ENCODE measurements at regions not wholly inside any gene's neighbourhood (a gene's known extent, or its start where the extent isn't known, plus 50 kb on each side); places are given as distances from the start of the nearest gene placed in this dataset.
"Not testable (repeated sequence)": the region's sequence is repeated elsewhere in the genome, so short reads cannot be mapped to it uniquely, and the experiment has no call there.

DNA sequence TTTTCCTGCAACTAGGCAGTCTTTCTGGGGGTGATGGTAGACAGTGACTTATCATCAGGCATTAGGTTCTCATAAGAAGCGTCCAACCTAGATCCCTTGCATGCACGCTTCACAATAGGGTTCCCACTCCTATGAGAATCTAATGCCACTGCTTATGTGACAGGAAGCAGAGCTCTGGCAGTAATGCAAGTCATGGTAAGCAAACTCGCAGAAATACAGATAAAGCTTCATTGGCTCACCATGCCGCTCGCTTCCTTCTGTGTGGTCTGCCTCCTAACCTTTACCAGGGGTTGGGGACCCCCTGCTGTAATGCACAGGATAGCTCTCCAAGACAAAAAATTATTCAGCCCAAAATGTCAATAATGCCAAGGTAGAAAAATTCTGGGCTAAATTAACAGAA lies 864.2 kb downstream of the TRHDE start:
- Histone ChIP-seq H3K9me3 (ENCODE audit: control insufficient read depth, insufficient read depth, low read depth, low read length) (no peaks in the 10 kb centered on the region), H3K4me1 (ENCODE audit: control insufficient read depth, insufficient read depth, low read length) (no peaks in the 10 kb centered on the region), H3K4me3 (ENCODE audit: low read depth in 2 of 2, low read length in 2 of 2) (no peak overlapping the region), H3K27ac (ENCODE audit: low read length) (no peak overlapping the region), H3K27me3 (ENCODE audit: control insufficient read depth, insufficient read depth, low read length) (no peaks in the 10 kb centered on the region), H3K36me3 (ENCODE audit: control insufficient read depth, insufficient read depth, low read length) (no peaks in the 10 kb centered on the region)
- ChIA-PET CTCF (no interaction called here), POLR2A (no interaction called here)
- BruUV-seq (replicated peaks) = no TSS peak
- ATAC-seq = no peak
- intact Hi-C loops (cut with micrococcal nuclease; ENCODE audit: unreplicated experiment) = no loop called here
- DNase-seq (ENCODE audit: low read depth, low spot score) = no peak
- TF ChIP-seq, protein P1, sequence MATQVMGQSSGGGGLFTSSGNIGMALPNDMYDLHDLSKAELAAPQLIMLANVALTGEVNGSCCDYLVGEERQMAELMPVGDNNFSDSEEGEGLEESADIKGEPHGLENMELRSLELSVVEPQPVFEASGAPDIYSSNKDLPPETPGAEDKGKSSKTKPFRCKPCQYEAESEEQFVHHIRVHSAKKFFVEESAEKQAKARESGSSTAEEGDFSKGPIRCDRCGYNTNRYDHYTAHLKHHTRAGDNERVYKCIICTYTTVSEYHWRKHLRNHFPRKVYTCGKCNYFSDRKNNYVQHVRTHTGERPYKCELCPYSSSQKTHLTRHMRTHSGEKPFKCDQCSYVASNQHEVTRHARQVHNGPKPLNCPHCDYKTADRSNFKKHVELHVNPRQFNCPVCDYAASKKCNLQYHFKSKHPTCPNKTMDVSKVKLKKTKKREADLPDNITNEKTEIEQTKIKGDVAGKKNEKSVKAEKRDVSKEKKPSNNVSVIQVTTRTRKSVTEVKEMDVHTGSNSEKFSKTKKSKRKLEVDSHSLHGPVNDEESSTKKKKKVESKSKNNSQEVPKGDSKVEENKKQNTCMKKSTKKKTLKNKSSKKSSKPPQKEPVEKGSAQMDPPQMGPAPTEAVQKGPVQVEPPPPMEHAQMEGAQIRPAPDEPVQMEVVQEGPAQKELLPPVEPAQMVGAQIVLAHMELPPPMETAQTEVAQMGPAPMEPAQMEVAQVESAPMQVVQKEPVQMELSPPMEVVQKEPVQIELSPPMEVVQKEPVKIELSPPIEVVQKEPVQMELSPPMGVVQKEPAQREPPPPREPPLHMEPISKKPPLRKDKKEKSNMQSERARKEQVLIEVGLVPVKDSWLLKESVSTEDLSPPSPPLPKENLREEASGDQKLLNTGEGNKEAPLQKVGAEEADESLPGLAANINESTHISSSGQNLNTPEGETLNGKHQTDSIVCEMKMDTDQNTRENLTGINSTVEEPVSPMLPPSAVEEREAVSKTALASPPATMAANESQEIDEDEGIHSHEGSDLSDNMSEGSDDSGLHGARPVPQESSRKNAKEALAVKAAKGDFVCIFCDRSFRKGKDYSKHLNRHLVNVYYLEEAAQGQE (IDR thresholded peaks at IDR 0.05; ENCODE audit: insufficient read depth in 1 of 2, low read depth in 2 of 2, low read length in 1 of 2) = no peak
- TF ChIP-seq SIN3A (IDR thresholded peaks at IDR 0.05; ENCODE audit: borderline replicate concordance, insufficient read depth, low read depth, low read length) = no peak
- TF ChIP-seq, protein P2, sequence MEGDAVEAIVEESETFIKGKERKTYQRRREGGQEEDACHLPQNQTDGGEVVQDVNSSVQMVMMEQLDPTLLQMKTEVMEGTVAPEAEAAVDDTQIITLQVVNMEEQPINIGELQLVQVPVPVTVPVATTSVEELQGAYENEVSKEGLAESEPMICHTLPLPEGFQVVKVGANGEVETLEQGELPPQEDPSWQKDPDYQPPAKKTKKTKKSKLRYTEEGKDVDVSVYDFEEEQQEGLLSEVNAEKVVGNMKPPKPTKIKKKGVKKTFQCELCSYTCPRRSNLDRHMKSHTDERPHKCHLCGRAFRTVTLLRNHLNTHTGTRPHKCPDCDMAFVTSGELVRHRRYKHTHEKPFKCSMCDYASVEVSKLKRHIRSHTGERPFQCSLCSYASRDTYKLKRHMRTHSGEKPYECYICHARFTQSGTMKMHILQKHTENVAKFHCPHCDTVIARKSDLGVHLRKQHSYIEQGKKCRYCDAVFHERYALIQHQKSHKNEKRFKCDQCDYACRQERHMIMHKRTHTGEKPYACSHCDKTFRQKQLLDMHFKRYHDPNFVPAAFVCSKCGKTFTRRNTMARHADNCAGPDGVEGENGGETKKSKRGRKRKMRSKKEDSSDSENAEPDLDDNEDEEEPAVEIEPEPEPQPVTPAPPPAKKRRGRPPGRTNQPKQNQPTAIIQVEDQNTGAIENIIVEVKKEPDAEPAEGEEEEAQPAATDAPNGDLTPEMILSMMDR (IDR thresholded peaks at IDR 0.05) = no peak
- TF ChIP-seq TCF7L2 (IDR thresholded peaks at IDR 0.05; ENCODE audit: low read depth, low read length) = no peak
- in situ Hi-C loops (cut with HindIII; ENCODE audit: low pct_unique_long_range_greater_than_20kb, low sequenced_read_pairs) = no loop called here

DNA sequence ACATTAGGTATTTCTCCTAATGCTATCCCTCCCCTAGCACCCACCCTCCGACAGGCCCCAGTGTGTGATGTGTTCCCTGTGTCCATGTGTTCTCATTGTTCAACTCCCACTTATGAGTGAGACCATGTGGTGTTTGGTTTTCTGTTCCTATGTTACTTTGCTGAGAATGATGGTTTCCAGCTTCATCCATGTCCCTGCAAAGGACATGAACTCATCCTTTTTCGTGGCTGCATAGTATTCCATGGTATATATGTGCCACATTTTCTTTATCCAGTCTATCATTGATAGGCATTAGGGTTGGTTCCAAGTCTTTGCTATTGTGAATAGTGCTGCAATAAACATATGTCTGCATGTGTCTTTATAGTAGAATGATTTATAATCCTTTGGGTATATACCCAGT lies 867.5 kb downstream of the TRHDE start:
- BruUV-seq (replicated peaks); CTCF ChIA-PET; intact Hi-C loops (cut with micrococcal nuclease; ENCODE audit: unreplicated experiment); POLR2A ChIA-PET; H3K4me1 ChIP-seq (ENCODE audit: control insufficient read depth, insufficient read depth, low read length); H3K27ac ChIP-seq (ENCODE audit: low read length); in situ Hi-C loops (cut with HindIII; ENCODE audit: low pct_unique_long_range_greater_than_20kb, low sequenced_read_pairs); H3K27me3 ChIP-seq (ENCODE audit: control insufficient read depth, insufficient read depth, low read length); H3K36me3 ChIP-seq (ENCODE audit: control insufficient read depth, insufficient read depth, low read length); ATAC-seq; DNase-seq (ENCODE audit: low read depth, low spot score); H3K4me3 ChIP-seq (ENCODE audit: low read depth in 2 of 2, low read length in 2 of 2); H3K9me3 ChIP-seq (ENCODE audit: control insufficient read depth, insufficient read depth, low read depth, low read length): not testable (repeated sequence)

DNA sequence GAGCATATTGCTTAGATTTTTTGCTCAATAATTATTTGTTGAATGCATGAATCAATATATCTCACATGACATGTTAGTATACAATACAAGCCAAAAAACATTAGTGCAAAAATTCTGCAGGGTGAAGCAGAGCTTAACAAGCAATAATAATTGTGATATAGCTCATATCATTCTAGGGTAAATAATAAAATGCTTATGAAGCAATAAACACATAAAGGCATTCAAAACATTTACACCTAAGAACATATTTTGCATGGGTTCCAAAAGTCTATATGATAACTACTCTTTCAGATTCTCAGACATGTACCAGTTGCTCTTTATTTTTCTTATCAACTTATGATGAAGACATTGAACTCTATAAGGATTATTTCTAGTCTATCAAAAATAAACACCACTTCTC lies 886.2 kb downstream of the TRHDE start:
- Histone ChIP-seq H3K9me3 (ENCODE audit: control insufficient read depth, insufficient read depth, low read depth, low read length) (no peaks in the 10 kb centered on the region), H3K27ac (ENCODE audit: low read length) (no peak overlapping the region), H3K4me1 (ENCODE audit: control insufficient read depth, insufficient read depth, low read length) (no peaks in the 10 kb centered on the region), H3K27me3 (ENCODE audit: control insufficient read depth, insufficient read depth, low read length) (no peaks in the 10 kb centered on the region), H3K4me3 (ENCODE audit: low read depth in 2 of 2, low read length in 2 of 2) (no peak overlapping the region), H3K36me3 (ENCODE audit: control insufficient read depth, insufficient read depth, low read length) (no peaks in the 10 kb centered on the region)
- POLR2A ChIA-PET = no interaction called here
- DNase-seq (ENCODE audit: low read depth, low spot score) (no peak), ATAC-seq (no peak)
- CTCF ChIA-PET = no interaction called here
- in situ Hi-C loops (cut with HindIII; ENCODE audit: low pct_unique_long_range_greater_than_20kb, low sequenced_read_pairs) (no loop called here), intact Hi-C loops (cut with micrococcal nuclease; ENCODE audit: unreplicated experiment) (no loop called here)
- BruUV-seq (replicated peaks) = no TSS peak
- TF ChIP-seq, protein P1 (IDR thresholded peaks at IDR 0.05; ENCODE audit: insufficient read depth in 1 of 2, low read depth in 2 of 2, low read length in 1 of 2) = no peak
- TF ChIP-seq SIN3A (IDR thresholded peaks at IDR 0.05; ENCODE audit: borderline replicate concordance, insufficient read depth, low read depth, low read length) = no peak
- no peak for TF ChIP-seq TCF7L2 (IDR thresholded peaks at IDR 0.05; ENCODE audit: low read depth, low read length)
- TF ChIP-seq, protein P2 (IDR thresholded peaks at IDR 0.05) = no peak

All from Panc1 (cell line).